ENCODE measurements at regions not wholly inside any gene's neighbourhood (a gene's known extent, or its start where the extent isn't known, plus 50 kb on each side); places are given as distances from the start of the nearest gene placed in this dataset.
A peak's percentile ranks its signal among the peaks of the same experiment; 100 is the strongest.

DNA sequence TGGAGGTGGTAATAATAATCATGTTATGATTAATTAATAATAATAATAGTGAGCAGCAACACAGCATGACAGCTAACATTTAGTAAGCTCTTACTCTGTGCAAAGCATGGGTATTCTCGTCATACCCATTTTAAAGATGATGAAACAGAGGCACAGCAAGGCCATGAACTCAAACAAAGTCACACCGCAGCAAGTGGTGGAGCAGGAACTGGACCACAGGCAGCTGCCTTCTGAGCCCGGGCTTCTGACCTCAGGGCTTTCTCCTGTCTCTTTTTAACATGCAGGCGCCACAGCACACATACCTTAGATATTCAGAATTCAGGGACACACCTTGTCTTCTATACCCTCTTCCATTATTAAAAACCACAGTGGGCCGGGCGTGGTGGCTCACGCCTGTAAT lies 50.7 kb upstream of the SPATA12 start:
- no peak for DNase-seq

GRCh38 chr3:57009367-57009766 lies 51.1 kb upstream of the SPATA12 start:
- DNase-seq, result no peak

DNA sequence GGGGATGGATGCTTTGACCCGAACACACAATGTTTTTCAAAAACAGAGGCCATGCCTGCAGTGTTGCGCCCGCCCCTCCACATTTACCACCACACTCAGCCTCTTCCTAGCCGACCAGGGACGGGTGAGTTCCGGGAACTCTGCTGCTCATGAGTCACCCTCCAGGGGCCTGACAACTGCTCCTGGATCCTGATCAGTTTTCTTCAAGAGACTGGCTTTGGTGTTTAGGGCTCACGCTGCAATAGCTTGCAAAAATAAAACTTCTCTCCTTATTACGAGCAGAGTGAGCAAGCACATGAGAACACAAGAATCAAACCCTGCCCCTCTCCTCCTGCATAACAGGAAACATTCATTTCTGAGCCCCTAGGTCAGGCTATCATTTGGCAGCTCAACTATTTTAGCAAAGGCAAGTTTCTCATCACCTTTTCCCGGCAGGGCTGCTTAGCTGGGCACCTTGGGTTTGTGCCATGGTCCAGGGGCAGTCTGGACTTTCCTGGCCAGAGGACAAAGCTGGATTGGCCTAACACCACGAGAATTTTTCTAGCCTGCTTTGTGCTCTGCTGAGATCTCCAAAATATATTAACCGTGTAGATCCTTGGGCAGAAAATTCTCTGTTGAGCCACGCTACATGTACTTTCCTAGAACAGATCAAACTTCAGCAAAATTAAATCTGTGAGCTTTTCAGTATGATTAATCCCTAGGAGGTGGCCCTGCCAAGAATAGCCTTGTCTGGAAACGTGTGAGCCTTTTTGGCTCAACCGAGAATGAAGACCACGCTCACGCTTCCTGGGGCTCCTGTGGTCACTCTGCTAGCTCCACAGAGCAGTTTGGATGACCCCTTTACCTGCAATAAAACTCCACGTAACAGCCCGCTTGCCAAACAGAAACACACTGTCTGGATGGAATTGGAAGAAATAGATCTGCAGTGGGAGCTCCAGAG lies 52.7 kb upstream of the SPATA12 start:
- DNase-seq, result no peak

GRCh38 chr3:57006949-57007419 lies 53.5 kb upstream of the SPATA12 start:
- DNase-seq, result no peak

DNA sequence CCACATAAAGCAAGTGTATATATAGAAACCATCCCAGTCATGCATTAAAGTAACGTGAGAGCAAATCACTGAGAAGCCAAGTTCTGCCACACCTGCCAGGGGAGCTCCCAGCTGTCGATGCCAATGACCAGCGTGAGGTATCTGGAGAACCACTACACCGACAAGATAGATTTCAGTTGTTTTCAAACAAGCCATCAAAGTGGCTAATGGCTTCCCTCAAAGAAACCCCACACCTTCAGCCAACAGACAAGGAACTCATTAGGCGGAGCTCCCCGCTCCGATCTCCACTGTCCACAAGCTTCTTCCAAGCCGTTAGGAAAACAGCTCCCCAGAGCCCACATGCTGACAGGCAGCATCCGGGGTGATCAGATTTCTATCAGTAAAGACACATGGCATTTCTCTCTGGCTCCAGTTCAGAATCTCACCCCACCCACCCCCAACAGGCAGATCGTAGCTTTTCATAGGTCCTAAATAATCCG lies 54.2 kb upstream of the SPATA12 start:
- DNase-seq, result peak; percentile 39

DNA sequence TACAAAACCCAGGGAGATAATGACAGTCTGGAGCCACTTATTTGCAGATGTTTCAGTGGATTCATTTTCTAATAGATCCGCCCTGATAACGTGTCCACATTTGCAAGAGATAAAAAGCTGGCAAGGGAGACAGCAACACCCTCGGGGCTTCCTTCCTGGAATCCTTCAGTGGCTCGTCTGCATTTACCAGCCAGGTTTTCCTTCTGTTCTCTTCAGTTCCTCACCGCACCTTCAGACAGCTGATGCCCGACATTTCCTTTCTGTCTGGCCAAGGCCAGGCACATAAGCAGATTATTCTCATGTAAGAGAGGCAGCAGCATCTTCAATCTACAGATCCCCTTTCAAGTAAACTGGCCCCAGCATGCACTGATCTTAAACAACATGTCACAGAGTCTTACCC lies 56.2 kb upstream of the SPATA12 start:
- no peak for DNase-seq

DNA sequence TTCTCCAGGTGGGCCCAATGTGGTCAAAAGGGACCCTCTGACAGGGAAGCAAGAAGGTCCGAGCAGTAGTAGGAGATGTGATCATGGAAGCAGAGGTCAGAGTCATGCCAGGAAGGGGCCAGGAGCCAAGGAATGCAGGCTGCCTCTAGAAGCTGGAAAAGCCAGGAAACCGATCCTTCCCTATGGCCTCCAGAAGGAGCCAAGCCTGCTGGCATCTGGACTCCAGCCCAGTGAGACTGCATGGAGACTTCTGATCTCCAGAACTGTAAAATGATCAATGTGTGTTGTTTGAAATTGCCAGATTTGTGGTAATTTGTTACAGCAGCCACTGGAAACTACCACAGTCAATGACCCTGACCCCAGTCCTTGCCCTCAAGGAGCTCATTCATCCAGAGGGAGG lies 56.8 kb upstream of the SPATA12 start:
- no peak for DNase-seq

DNA sequence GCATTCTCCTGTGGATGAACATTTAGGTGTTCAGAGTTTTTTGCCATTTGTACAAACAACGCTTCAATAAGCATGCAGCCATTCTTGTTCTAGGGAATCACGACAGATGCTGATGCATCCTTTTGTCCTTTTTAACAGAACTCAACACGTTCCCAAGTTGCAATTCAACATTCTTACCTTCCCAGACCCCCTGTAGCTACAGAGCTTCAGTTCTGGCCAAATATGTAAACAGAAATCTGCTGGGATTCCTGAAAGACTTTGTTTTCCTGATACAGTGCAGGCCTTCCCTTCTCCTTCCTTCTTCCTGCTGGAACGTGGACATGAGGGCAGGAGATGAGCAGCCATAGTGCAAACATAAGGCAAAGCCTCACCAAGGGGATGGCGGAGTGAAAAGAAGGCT lies 59.1 kb upstream of the SPATA12 start:
- no peak for DNase-seq

GRCh38 chr3:57000012-57000411 lies 60.5 kb upstream of the SPATA12 start:
- DNase-seq, result no peak

DNA sequence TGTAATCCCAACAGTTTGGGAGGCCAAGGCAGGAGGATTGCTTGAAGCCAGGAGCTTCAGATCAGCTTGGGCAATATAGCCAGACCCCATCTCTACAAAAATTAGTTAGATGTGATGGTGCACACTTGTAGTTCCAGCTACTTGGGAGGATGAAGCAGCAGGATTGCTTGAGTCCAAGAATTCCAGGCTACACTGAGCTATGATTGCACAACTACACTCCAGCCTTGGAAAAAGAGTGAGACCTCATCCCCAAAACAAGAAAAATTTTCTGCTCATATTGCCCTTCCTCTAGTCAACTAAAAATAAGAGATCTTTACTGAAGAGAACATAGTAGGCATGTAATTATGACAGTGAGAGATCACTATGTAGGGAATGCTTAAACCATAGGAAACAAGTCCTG lies 60.9 kb upstream of the SPATA12 start:
- DNase-seq, result no peak

DNA sequence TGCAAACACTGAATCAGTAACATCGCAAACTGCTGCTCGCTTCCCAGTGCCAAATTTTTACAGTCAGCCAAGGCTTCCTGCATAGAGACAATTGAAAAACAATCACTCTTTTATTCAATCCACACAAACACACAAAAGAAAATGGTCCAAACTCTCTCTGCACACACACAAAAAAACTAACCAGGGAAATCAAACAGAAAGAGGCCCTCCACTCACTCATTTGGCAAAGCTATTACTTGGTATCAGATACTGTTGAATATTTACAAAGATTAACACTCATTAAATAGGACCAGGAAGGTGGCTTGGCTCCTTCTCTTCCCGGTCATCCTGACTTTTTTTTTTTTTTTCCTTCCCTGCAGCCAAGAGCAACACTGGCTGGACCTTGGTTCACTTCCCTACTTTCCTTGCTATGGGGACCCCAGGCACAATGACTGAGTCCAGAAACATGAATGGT lies 62.4 kb upstream of the SPATA12 start:
- no peak for DNase-seq

GRCh38 chr3:56997675-56998074 lies 62.8 kb upstream of the SPATA12 start:
- DNase-seq, result no peak

GRCh38 chr3:56997041-56997440 lies 63.4 kb upstream of the SPATA12 start:
- DNase-seq, result no peak

DNA sequence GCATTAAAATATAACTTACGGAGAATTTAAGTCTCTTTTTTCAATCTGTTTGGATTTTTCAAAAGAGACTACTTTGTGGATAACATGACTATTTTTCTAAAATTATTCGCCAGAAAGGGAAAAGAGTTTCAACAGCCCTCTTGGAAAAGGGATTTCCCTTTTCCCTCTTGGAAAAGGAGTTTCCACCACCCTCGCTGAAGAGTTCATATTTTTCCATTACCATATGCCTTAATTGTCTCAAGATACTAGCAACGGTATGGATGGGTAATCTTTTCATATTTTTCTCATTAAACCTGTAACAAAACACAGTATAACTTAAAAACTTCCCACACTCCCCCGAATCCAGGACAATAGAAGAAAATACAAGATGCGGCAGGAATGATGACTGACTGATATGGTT lies 66.1 kb upstream of the SPATA12 start:
- DNase-seq, result no peak

DNA sequence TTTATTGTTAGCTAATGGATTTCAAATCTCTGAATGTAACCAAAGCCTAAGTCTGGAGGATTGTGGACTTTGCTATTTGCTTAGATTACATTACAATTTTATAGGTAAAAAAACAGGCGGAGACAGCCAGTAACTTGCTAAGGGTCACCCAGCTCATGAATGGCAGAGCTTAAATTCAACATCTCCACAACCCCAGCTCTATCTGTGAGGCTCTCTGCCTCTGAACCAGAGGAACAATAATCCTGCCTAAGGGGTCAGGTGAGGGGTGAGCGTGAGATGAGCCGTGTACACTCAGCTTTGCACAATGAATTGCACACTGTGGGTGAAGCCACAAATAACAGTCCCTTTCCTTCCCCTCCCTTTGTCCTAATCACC lies 69.8 kb upstream of the SPATA12 start:
- no peak for DNase-seq

GRCh38 chr3:56989977-56990640 lies 70.4 kb upstream of the SPATA12 start:
- no peak for DNase-seq

DNA sequence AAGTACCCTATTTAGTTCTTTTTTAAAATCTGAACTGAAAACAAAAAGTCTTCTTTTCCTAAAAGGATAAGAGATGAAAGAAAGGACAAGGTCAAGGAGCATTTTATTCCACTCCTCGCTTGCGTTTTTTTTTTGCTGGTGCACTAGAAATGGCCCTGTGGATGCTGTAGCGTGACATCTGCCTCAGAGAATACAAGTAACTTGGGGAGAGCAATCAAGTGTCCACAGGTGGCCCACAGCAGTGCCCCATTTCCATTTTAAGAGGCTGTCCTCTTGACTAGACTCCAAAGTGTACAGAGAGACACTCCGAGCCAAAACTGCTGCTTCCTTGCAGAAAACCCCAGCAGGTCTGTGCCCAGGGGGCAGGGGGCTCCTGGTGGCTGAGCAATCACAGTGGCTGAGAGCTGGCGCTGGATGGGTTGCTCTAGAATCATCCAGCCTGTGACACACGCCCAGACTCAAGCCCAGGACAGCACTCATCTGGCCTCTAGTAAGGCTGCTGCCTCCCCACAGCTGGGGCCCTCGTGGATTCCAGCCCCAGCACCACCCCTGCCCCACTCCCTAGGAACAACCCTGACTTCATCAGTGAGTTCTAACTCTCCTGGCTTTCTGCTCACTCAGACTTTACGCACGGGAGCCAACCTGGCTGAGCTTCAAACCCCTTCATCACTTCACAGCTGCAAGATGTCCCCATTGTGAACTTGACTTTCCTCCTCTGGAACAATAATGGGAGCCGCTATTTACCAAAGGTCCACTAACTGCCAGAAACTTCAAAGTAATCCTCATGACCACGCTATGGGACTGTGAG lies 71.1 kb upstream of the SPATA12 start:
- no peak for DNase-seq

DNA sequence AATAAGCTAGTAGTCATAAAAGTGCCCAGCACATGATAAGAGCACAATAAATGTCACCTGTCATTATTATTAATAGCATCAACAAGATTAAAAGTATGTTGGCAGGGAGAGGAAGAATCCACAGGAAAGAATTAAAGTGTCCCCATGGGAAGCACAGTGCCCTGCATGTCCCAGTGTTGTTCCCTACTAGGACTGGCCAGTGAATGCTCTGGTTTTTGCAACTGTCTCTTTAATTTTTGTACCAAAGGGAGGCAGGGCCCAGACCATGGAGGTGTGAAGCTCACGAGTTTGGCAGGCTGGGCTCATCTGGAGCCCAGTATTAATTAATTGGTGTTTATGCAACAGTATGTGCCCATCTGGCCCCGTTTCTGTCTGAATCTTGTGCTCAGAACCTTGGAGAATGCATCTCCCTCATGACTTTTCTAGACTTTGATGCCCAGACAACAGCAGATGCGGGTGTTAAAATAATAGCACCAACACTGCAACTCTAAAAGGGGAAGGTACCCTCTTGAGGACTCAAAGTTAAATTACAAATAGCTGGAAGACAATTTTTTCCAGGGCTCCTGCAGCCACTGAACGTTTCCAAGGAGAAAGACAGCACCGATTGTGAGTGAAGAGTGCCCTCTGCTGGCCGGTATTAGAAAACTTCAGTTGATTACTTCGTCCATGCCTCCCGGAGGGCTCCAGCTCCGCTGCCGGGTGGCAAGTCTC lies 71.9 kb upstream of the SPATA12 start:
- peak; percentile 36 for DNase-seq

DNA sequence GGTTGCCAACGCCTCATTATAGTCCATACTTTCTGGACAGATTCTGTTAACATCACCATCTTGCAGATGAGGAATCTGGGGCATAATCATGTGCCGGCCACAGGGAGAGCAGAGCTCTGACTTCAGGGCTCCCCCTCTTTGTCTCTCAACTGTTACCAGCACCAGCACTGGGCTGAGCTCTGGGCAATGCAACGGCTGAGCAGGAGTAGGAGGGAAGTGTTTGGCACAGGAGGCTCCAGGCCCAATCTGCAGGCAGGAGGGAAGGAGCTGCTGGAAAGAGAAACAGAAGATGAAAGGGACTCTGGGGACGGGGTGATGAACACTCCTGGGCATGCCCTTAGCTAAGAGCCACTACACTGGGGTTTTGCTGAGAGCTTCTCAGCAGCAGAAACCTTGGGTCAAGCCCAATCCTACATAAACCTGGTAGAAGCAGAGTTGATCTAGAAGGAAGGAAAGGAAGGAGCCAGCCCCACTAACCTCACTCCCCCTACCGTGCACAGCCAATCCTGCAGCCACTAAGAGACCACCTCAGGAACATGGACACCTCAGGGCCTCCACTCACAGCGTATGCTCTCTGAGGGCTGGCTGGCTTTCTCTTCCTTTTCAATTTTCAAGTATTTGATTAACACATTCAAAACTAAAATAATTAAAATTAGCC lies 73.1 kb upstream of the SPATA12 start:
- no peak for DNase-seq

GRCh38 chr3:56986347-56986746 lies 74.1 kb upstream of the SPATA12 start:
- no peak for DNase-seq

- DNase-seq, result no peak
Observed at GRCh38 chr3:56985878-56986277, 74.6 kb upstream of the SPATA12 start.

GRCh38 chr3:56985460-56985859 lies 75.0 kb upstream of the SPATA12 start:
- DNase-seq, result no peak
